Tibial nerve (tissue), 4 donors: ENCODE measurements at regions not wholly inside any gene's neighbourhood (a gene's known extent, or its start where the extent isn't known, plus 50 kb on each side); places are given as distances from the start of the nearest gene placed in this dataset.

ENCODE experiments used
- DNase-seq, 2 donors: peaks; one replicate each; pipeline ENCODE4 v3.0.0-alpha.2; 2019; ENCODE audit warnings: low spot score in 2 of 2
- H3K27ac ChIP-seq, 4 donors: fragments of 200-600 bp; sonication (generic) in 3 of 4; one replicate each; pipeline ENCODE4 v1.5.1; 2017 to 2019; ENCODE audit warnings: mild to moderate bottlenecking in 1 of 4
- H3K27me3 ChIP-seq, 2 donors: fragments of 200-600 bp; sonication (generic) in 1 of 2; one replicate each; pipeline versions ENCODE4 v1.5.1 to v1.6.0; 2017 to 2019
- H3K36me3 ChIP-seq, 3 donors: fragments of 200-600 bp; sonication (generic); one replicate each; pipeline ENCODE4 v1.5.1; 2018 to 2019
- H3K4me1 ChIP-seq, 4 donors: fragments of 200-600 bp; sonication (generic) in 3 of 4; one replicate each; pipeline ENCODE4 v1.5.1; 2017 to 2019
- H3K4me3 ChIP-seq, 4 donors: fragments of 200-600 bp; sonication (generic) in 3 of 4; one replicate each; pipeline ENCODE4 v1.5.1; 2017 to 2019; ENCODE audit warnings: mild to moderate bottlenecking in 1 of 4, moderate library complexity in 1 of 4
- H3K9me3 ChIP-seq, 4 donors: fragments of 200-600 bp; sonication (generic) in 3 of 4; one replicate each; pipeline ENCODE4 v1.5.1; 2017 to 2019
- EP300 ChIP-seq, 2 donors: sonication (generic); formaldehyde crosslinking; IDR thresholded peaks; one replicate each; pipeline ENCODE4 v1.6.1; 2017; ENCODE audit warnings: antibody characterized with exemption in 2 of 2, mild to moderate bottlenecking in 1 of 2
- POLR2A ChIP-seq, 2 donors: fragments of 450-650 bp; IDR thresholded peaks; one replicate each; pipeline ENCODE4 v1.6.1; 2017; ENCODE audit warnings: antibody characterized with exemption in 2 of 2, mild to moderate bottlenecking in 2 of 2, moderate library complexity in 2 of 2
- WGBS, 2 donors: methylation state at CpG; one replicate each; pipeline ENCODE4 v1.1.5; 2018; 5-methylcytosine and 5-hydroxymethylcytosine counted together
- TF ChIP-seq, protein P1 (sequence below), 5 experiments: fragments of 200-600 bp in 3 of 5; fragments of 450-650 bp in 2 of 5; sonication (generic) in 3 of 5; IDR thresholded peaks; one replicate each; pipeline ENCODE4 v1.5.1; 2016 to 2019; ENCODE audit warnings: antibody characterized with exemption in 5 of 5, mild to moderate bottlenecking in 3 of 5, moderate library complexity in 2 of 5

DNA sequence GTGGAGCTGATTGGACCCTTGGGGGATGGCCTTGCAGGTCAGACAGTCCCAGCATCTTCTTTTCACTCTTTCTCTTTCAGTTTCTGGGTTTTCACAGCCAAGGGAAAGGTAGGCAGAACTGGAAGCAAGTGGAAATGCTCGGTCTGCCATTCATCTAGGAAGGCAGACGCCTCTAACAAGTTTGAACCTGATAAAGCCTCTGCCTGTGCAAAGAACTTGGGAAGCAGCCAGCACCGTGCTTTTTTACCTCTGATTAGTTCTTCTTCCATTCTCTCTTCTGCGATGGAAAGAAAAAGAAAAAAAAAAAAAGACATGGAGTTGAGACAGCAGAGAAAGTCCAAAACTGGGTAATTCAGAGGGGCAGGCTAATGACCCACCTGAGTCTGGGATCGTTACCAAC lies 997.8 kb upstream of the EEF2KMT start:
- no peak overlapping the region for H3K27ac ChIP-seq
- peaks cover 0 to 22% (median 4%) of the 10 kb centered on the region in 4 donors for H3K9me3 ChIP-seq
- WGBS, 2 donors, result 65 to 74% methylated on average over 5 of the region's 5 CpGs
- DNase-seq, result no peak
- no peaks in the 10 kb centered on the region for H3K4me1 ChIP-seq
- TF ChIP-seq POLR2A (IDR thresholded peaks at IDR 0.05), result no peak
- TF ChIP-seq, protein P1, sequence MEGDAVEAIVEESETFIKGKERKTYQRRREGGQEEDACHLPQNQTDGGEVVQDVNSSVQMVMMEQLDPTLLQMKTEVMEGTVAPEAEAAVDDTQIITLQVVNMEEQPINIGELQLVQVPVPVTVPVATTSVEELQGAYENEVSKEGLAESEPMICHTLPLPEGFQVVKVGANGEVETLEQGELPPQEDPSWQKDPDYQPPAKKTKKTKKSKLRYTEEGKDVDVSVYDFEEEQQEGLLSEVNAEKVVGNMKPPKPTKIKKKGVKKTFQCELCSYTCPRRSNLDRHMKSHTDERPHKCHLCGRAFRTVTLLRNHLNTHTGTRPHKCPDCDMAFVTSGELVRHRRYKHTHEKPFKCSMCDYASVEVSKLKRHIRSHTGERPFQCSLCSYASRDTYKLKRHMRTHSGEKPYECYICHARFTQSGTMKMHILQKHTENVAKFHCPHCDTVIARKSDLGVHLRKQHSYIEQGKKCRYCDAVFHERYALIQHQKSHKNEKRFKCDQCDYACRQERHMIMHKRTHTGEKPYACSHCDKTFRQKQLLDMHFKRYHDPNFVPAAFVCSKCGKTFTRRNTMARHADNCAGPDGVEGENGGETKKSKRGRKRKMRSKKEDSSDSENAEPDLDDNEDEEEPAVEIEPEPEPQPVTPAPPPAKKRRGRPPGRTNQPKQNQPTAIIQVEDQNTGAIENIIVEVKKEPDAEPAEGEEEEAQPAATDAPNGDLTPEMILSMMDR (IDR thresholded peaks at IDR 0.05), result no peak
- no peak for TF ChIP-seq EP300 (IDR thresholded peaks at IDR 0.05)
- H3K27me3 ChIP-seq, result no peaks in the 10 kb centered on the region
- no peaks in the 10 kb centered on the region for H3K36me3 ChIP-seq
- no peak overlapping the region for H3K4me3 ChIP-seq

DNA sequence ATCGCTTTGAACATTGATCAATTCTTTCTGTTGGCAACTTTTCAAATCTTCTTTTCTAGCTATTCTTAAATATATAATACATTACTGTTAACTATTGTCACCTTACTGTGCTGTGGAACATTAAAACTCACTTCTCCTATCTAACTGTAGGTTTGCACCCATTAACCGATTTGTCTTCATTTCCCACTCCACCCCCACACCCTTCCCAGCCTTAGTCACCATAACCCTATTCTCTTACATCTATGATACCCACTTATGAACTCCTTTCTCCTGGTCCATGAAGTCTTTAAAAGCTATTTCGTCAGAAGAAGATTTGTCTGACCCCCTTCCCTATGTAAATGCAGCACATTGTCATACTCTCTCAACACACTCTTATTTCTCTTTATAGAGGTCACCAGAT lies 993.4 kb upstream of the EEF2KMT start:
- 89% methylated on average over 3 of the region's 3 CpGs for WGBS, 2 donors
- no peak for TF ChIP-seq EP300 (IDR thresholded peaks at IDR 0.05)

GRCh38 chr16:6081320-6081976 lies 983.9 kb upstream of the EEF2KMT start:
- Histone ChIP-seq H3K36me3 (no peaks in the 10 kb centered on the region), H3K4me3 (no peak overlapping the region), H3K27ac (no peak overlapping the region), H3K9me3 (peaks cover 0 to 3% (median 0%) of the 10 kb centered on the region in 4 donors), H3K27me3 (no peaks in the 10 kb centered on the region), H3K4me1 (no peaks in the 10 kb centered on the region)
- no peak for DNase-seq
- WGBS, 2 donors, result 41 to 54% methylated on average over 5 of the region's 5 CpGs
- TF ChIP-seq, protein P1 (IDR thresholded peaks at IDR 0.05), result peak in 3 of 5 experiments; percentile 19 to 38 (median 25)
- no peak for TF ChIP-seq EP300 (IDR thresholded peaks at IDR 0.05)

More for the DNA sequence above, 993.4 kb upstream of the EEF2KMT start:
- no peaks in the 10 kb centered on the region for H3K36me3 ChIP-seq
- no peaks in the 10 kb centered on the region for H3K27me3 ChIP-seq
- H3K9me3 ChIP-seq, result peaks cover 0 to 24% (median 4%) of the 10 kb centered on the region in 4 donors
- H3K4me3 ChIP-seq, result no peak overlapping the region
- no peaks in the 10 kb centered on the region for H3K4me1 ChIP-seq
- no peak overlapping the region for H3K27ac ChIP-seq
- DNase-seq, result no peak

- H3K27ac ChIP-seq, result no peak overlapping the region
- DNase-seq, result no peak
- H3K9me3 ChIP-seq, result no peaks in the 10 kb centered on the region
- no peaks in the 10 kb centered on the region for H3K36me3 ChIP-seq
- no peak overlapping the region for H3K4me3 ChIP-seq
- H3K27me3 ChIP-seq, result no peaks in the 10 kb centered on the region
- TF ChIP-seq, protein P1 (IDR thresholded peaks at IDR 0.05), result no peak
- TF ChIP-seq POLR2A (IDR thresholded peaks at IDR 0.05) (no peak), EP300 (IDR thresholded peaks at IDR 0.05) (no peak)
- no peaks in the 10 kb centered on the region for H3K4me1 ChIP-seq
- 72 to 79% methylated on average over 2 of the region's 2 CpGs for WGBS, 2 donors
Observed at GRCh38 chr16:6076631-6077030, 979.0 kb upstream of the EEF2KMT start.

DNA sequence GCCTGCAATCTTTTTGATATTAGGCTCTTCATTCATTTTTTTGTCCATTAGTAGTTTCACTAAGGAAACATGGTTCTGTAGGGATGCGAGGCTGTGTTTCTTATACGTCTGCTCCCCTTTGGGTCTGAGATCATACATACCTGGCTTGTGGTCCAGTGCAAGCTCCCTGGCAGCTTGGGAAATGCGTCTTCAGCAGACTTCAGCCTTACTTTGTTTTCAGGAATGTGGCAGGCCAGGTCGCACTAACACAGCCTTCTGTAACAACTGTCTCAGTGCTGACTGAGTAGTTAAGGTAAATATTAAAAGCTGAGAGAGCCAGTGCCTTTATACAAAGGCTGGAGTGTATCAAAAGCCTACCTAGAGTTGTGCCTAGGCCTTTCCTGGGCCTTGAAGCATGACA lies 970.5 kb upstream of the EEF2KMT start:
- DNase-seq, result no peak
- no peak overlapping the region for H3K4me3 ChIP-seq
- H3K27ac ChIP-seq, result no peak overlapping the region
- no peak for TF ChIP-seq POLR2A (IDR thresholded peaks at IDR 0.05)
- TF ChIP-seq, protein P1 (IDR thresholded peaks at IDR 0.05), result no peak
- TF ChIP-seq EP300 (IDR thresholded peaks at IDR 0.05), result no peak
- H3K27me3 ChIP-seq, result no peaks in the 10 kb centered on the region
- no peaks in the 10 kb centered on the region for H3K36me3 ChIP-seq
- no peaks in the 10 kb centered on the region for H3K9me3 ChIP-seq
- WGBS, 2 donors, result 43 to 54% methylated on average over 4 of the region's 4 CpGs
- no peaks in the 10 kb centered on the region for H3K4me1 ChIP-seq
